Upper lobe of right lung (tissue), 1 donor: ENCODE measurements at regions not wholly inside any gene's neighbourhood (a gene's known extent, or its start where the extent isn't known, plus 50 kb on each side); places are given as distances from the start of the nearest gene placed in this dataset.

Experiments used
- ATAC-seq: fragments of 200-7000 bp; cut with Tn5 transposase; one replicate; pipeline ENCODE4 v1.9.1; 2020; ENCODE audit warnings: mild to moderate bottlenecking, moderate library complexity
- DNase-seq: peaks from one replicate; pipeline ENCODE4 v3.0.0-alpha.2; 2020
- H3K27ac ChIP-seq: fragments of 200-600 bp; one replicate; pipeline ENCODE4 v1.8.0; 2022
- H3K27me3 ChIP-seq: fragments of 200-600 bp; one replicate; pipeline ENCODE4 v1.8.0; 2022; ENCODE audit warnings: mild to moderate bottlenecking
- H3K36me3 ChIP-seq: fragments of 200-600 bp; one replicate; pipeline ENCODE4 v1.8.0; 2022
- H3K4me1 ChIP-seq: fragments of 200-600 bp; one replicate; pipeline ENCODE4 v1.8.0; 2022
- H3K4me3 ChIP-seq: fragments of 200-600 bp; one replicate; pipeline ENCODE4 v1.8.0; 2022; ENCODE audit warnings: mild to moderate bottlenecking
- H3K9me3 ChIP-seq: fragments of 200-600 bp; one replicate; pipeline ENCODE4 v1.8.0; 2022
- CTCF ChIP-seq: fragments of 200-600 bp; IDR thresholded peaks from one replicate; pipeline ENCODE4 v1.8.0; 2022; ENCODE audit warnings: antibody characterized with exemption
- intact Hi-C: fragments of 100-400 bp; cut with DNase I; formaldehyde crosslinking; loops from one replicate; pipeline ENCODE4 v1.11.0; 2022
- donor health status: DM: no; HTN: yes; CAD: no; lungs with severe emphysema.

GRCh38 chr2:238975408-238975807, 127.5 kb downstream of the TWIST2 start:
- H3K36me3 ChIP-seq: no peaks in the 10 kb centered on the region
- DNase-seq: no peak
- intact Hi-C loops: no loop called here
- TF ChIP-seq CTCF: no peak
- peaks cover 6% of the 10 kb centered on the region for H3K27me3 ChIP-seq
- H3K4me3 ChIP-seq: no peak overlapping the region
- no peak for ATAC-seq
- no peak overlapping the region for H3K27ac ChIP-seq
- no peaks in the 10 kb centered on the region for H3K4me1 ChIP-seq
- H3K9me3 ChIP-seq: no peaks in the 10 kb centered on the region

- intact Hi-C loops: no loop called here
- no peaks in the 10 kb centered on the region for H3K27me3 ChIP-seq
- no peaks in the 10 kb centered on the region for H3K36me3 ChIP-seq
- no peaks in the 10 kb centered on the region for H3K9me3 ChIP-seq
- DNase-seq (no peak), ATAC-seq (no peak)
- H3K4me1 ChIP-seq: no peaks in the 10 kb centered on the region
- no peak overlapping the region for H3K27ac ChIP-seq
- no peak overlapping the region for H3K4me3 ChIP-seq
- no peak for TF ChIP-seq CTCF
Observed at GRCh38 chr2:238978497-238978896, 130.6 kb downstream of the TWIST2 start.

- Histone ChIP-seq H3K4me3 (no peak overlapping the region), H3K27ac (no peak overlapping the region), H3K4me1 (no peaks in the 10 kb centered on the region), H3K36me3 (no peaks in the 10 kb centered on the region), H3K9me3 (no peaks in the 10 kb centered on the region), H3K27me3 (no peaks in the 10 kb centered on the region)
- ATAC-seq (no peak), DNase-seq (no peak)
- no peak for TF ChIP-seq CTCF
- intact Hi-C loops: no loop called here
Observed at GRCh38 chr2:238979636-238980035, 131.8 kb downstream of the TWIST2 start.

GRCh38 chr2:238985041-238985729, 137.3 kb downstream of the TWIST2 start:
- H3K27ac ChIP-seq: no peak overlapping the region
- intact Hi-C loops: no loop called here
- H3K36me3 ChIP-seq: no peaks in the 10 kb centered on the region
- no peaks in the 10 kb centered on the region for H3K27me3 ChIP-seq
- ATAC-seq (no peak), DNase-seq (no peak)
- H3K4me1 ChIP-seq: no peaks in the 10 kb centered on the region
- no peak overlapping the region for H3K4me3 ChIP-seq
- no peak for TF ChIP-seq CTCF
- no peaks in the 10 kb centered on the region for H3K9me3 ChIP-seq

GRCh38 chr2:238985931-238986446, 138.1 kb downstream of the TWIST2 start:
- H3K27me3 ChIP-seq: no peaks in the 10 kb centered on the region
- H3K4me3 ChIP-seq: no peak overlapping the region
- DNase-seq (no peak), ATAC-seq (peak; percentile 40)
- no peaks in the 10 kb centered on the region for H3K4me1 ChIP-seq
- no peak for TF ChIP-seq CTCF
- no peak overlapping the region for H3K27ac ChIP-seq
- intact Hi-C loops: no loop called here
- H3K36me3 ChIP-seq: no peaks in the 10 kb centered on the region
- no peaks in the 10 kb centered on the region for H3K9me3 ChIP-seq
